ENCODE measurements at regions not wholly inside any gene's neighbourhood (a gene's known extent, or its start where the extent isn't known, plus 50 kb on each side); places are given as distances from the start of the nearest gene placed in this dataset.

- TF ChIP-seq CTCF (IDR thresholded peaks at IDR 0.05; ENCODE audit: insufficient read depth, low read depth, low read length, missing control alignments): no peak
- no peak overlapping the region for H3K4me3 ChIP-seq (ENCODE audit: low read length)
- DNase-seq (ENCODE audit: low read depth): no peak
Observed at GRCh38 chr13:63393112-63393511, 1977.5 kb upstream of the PCDH20 start.

GRCh38 chr13:63389756-63390155, 1974.1 kb upstream of the PCDH20 start:
- DNase-seq (ENCODE audit: low read depth): no peak
- no peak overlapping the region for H3K4me3 ChIP-seq (ENCODE audit: low read length)
- TF ChIP-seq CTCF (IDR thresholded peaks at IDR 0.05; ENCODE audit: insufficient read depth, low read depth, low read length, missing control alignments): no peak

GRCh38 chr13:63381078-63381859, 1965.6 kb upstream of the PCDH20 start:
- peak; percentile 13 for DNase-seq (ENCODE audit: low read depth)
- no peak for TF ChIP-seq CTCF (IDR thresholded peaks at IDR 0.05; ENCODE audit: insufficient read depth, low read depth, low read length, missing control alignments)
- H3K4me3 ChIP-seq (ENCODE audit: low read length): no peak overlapping the region

- TF ChIP-seq CTCF (IDR thresholded peaks at IDR 0.05; ENCODE audit: insufficient read depth, low read depth, low read length, missing control alignments): no peak
- DNase-seq (ENCODE audit: low read depth): no peak
- H3K4me3 ChIP-seq (ENCODE audit: low read length): no peak overlapping the region
Observed at GRCh38 chr13:63377986-63378385, 1962.3 kb upstream of the PCDH20 start.

- no peak overlapping the region for H3K4me3 ChIP-seq (ENCODE audit: low read length)
- no peak for TF ChIP-seq CTCF (IDR thresholded peaks at IDR 0.05; ENCODE audit: insufficient read depth, low read depth, low read length, missing control alignments)
- DNase-seq (ENCODE audit: low read depth): no peak
Observed at GRCh38 chr13:63370101-63370500, 1954.5 kb upstream of the PCDH20 start.

- H3K4me3 ChIP-seq (ENCODE audit: low read length): no peak overlapping the region
- TF ChIP-seq CTCF (IDR thresholded peaks at IDR 0.05; ENCODE audit: insufficient read depth, low read depth, low read length, missing control alignments): no peak
- DNase-seq (ENCODE audit: low read depth): no peak
Observed at GRCh38 chr13:63367522-63368198, 1952.0 kb upstream of the PCDH20 start.

All from epithelial cell of esophagus (primary cell).